ENCODE measurements at regions not wholly inside any gene's neighbourhood (a gene's known extent, or its start where the extent isn't known, plus 50 kb on each side); places are given as distances from the start of the nearest gene placed in this dataset.

- TF ChIP-seq CTCF (IDR thresholded peaks at IDR 0.05 in 2 of 3, conservative IDR thresholded peaks at IDR 0.05 in 1 of 3; ENCODE audit: borderline replicate concordance in 1 of 3, insufficient read depth in 1 of 3, low read depth in 2 of 3, low read length in 2 of 3) (no peak), JUND (IDR thresholded peaks at IDR 0.05) (peak; percentile 67; the same call in 1 of the 2 replicates)
Observed at GRCh38 chr13:105774739-105775460, 760.6 kb downstream of the EFNB2 start.

All from HCT116 (cell line).